Hepatocyte (in vitro differentiated cells): ENCODE measurements at regions not wholly inside any gene's neighbourhood (a gene's known extent, or its start where the extent isn't known, plus 50 kb on each side); places are given as distances from the start of the nearest gene placed in this dataset.

ENCODE experiments used
- CTCF ChIP-seq: fragments of 200-600 bp; sonication (generic); IDR thresholded peaks from 2 replicates; pipeline ENCODE4 v1.5.1; 2016; ENCODE audit warnings: antibody characterized with exemption, mild to moderate bottlenecking; ENCODE audit not compliant: poor library complexity
- EZH2phosphoT487 ChIP-seq: fragments of 200-600 bp; sonication (generic); IDR thresholded peaks from one replicate; pipeline ENCODE4 v1.6.1; 2018; ENCODE audit warnings: antibody characterized with exemption, mild to moderate bottlenecking, low read depth, moderate library complexity; ENCODE audit not compliant: unreplicated experiment, severe bottlenecking

DNA sequence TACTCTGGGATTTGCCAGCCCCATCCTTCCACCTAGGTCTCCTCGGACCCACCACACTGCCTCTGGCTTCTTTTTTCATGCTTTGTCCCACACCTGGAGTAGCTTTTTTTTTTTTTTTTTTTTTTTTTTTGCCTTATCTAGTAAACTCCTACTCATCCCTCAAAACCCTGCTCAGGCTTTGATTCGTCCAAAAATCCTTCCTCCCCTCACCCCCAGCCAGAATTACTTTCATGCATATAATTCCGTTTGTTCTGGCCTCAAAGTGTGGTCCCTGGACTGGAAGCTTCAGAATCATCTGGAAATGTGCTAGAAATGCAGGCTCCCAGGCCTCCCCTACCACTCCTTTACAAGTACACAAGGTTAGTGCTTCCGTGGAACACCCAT is 320.1 kb downstream of the PTTG2 start:
- TF ChIP-seq CTCF (no peak), EZH2phosphoT487 (no peak)
